Stimulated activated memory B cell treated with anti-CD40 and anti-IgM and Interleukin-4, amounts not matched to agents 10 μg/mL and 1 μg/mL and 100 μg/mL, for 72 hours (primary cell): ENCODE measurements at regions not wholly inside any gene's neighbourhood (a gene's known extent, or its start where the extent isn't known, plus 50 kb on each side); places are given as distances from the start of the nearest gene placed in this dataset.
"Not testable (repeated sequence)": the region's sequence is repeated elsewhere in the genome, so short reads cannot be mapped to it uniquely, and the experiment has no call there.

Experiments
- ATAC-seq: fragments of 150-1000 bp; cut with Tn5 transposase; 2 replicates; pipeline ENCODE4 v1.10.0; 2021
- H3K27ac Mint-ChIP-seq: one replicate; pipeline ENCODE4 v1.8.0; 2022; ENCODE audit warnings: mild to moderate bottlenecking, mixed read lengths
- H3K27me3 Mint-ChIP-seq: one replicate; pipeline ENCODE4 v1.8.0; 2022; ENCODE audit warnings: mixed read lengths
- H3K36me3 Mint-ChIP-seq: one replicate; pipeline ENCODE4 v1.8.0; 2022; ENCODE audit warnings: mixed read lengths
- H3K4me1 Mint-ChIP-seq: one replicate; pipeline ENCODE4 v1.8.0; 2022; ENCODE audit warnings: mixed read lengths
- H3K4me3 Mint-ChIP-seq: one replicate; pipeline ENCODE4 v1.8.0; 2022; ENCODE audit warnings: mild to moderate bottlenecking, moderate library complexity, mixed read lengths
- H3K9me3 Mint-ChIP-seq: one replicate; pipeline ENCODE4 v1.8.0; 2022; ENCODE audit warnings: mixed read lengths

DNA sequence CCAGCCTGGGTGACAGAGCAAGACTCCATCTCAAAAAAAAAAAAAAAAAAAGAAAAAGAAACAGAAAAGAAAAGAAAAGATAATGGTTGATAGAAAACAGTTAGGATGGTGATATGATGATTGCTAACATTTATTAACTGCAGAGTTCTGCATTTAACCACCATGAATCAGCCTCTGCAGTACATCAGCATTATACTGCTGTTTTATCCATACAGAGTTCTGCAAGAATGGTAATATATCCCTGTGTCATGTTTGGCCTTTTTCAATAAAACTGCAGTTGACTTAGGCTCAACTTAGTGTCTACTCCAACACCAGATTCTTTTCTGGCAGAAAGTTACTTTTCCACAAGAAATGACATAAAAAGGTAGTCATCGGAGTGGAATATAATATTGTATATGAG is 62.6 kb downstream of the DUSP6 start:
- H3K36me3 Mint-ChIP-seq: no peaks in the 10 kb centered on the region
- H3K4me3 Mint-ChIP-seq: no peak overlapping the region

DNA sequence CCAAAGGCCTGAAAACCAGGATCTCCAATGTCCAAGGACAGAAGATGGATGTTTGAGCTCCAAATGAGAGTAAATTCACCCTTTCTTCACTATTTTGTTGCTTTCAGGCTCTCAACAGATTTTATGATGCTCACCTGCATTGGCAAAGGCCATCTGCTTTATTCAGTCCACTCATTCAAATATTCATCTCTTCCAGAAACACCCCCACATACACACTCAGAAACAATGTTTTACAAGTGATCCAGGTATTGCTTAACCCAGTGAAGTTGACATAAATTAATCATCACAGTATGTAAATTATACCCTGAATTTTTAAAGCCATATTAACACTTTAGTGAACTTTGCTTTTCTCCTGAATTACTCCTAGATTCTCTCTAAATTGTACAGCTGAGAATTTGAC is 63.3 kb downstream of the DUSP6 start:
- no peak for ATAC-seq
- no peak overlapping the region for H3K27ac Mint-ChIP-seq
- no peaks in the 10 kb centered on the region for H3K9me3 Mint-ChIP-seq
- H3K4me1 Mint-ChIP-seq: no peaks in the 10 kb centered on the region
- H3K36me3 Mint-ChIP-seq: no peaks in the 10 kb centered on the region
- no peak overlapping the region for H3K4me3 Mint-ChIP-seq
- H3K27me3 Mint-ChIP-seq: peaks cover 8% of the 10 kb centered on the region

More for the DNA sequence above, 62.6 kb downstream of the DUSP6 start:
- Mint-ChIP-seq H3K9me3 (no peaks in the 10 kb centered on the region), H3K27ac (no peak overlapping the region), H3K4me1 (no peaks in the 10 kb centered on the region), H3K27me3 (peaks cover 10% of the 10 kb centered on the region)
- ATAC-seq: no peak

DNA sequence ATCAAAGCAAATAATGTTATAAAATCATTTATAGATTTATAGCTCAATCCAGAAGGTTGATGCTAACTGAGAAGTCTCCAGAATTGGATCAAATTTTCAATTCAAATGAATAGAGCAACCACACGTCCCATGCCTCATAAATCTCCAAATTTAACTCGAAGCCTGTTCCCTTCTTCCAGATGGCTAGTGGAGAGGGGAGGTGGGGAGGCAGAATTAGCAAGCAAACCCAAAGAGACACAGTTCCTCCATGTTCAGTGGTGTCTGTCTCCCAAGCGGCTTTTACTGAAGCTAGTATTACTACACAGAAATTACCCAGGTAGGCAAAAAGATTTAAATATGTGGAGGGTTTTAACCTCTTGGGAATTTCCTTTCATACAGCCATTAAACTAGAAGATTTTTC is 65.8 kb downstream of the DUSP6 start:
- Mint-ChIP-seq H3K27me3 (peaks cover 3% of the 10 kb centered on the region), H3K27ac (no peak overlapping the region), H3K9me3 (no peaks in the 10 kb centered on the region), H3K4me3 (no peak overlapping the region), H3K4me1 (no peaks in the 10 kb centered on the region), H3K36me3 (no peaks in the 10 kb centered on the region)
- no peak for ATAC-seq

DNA sequence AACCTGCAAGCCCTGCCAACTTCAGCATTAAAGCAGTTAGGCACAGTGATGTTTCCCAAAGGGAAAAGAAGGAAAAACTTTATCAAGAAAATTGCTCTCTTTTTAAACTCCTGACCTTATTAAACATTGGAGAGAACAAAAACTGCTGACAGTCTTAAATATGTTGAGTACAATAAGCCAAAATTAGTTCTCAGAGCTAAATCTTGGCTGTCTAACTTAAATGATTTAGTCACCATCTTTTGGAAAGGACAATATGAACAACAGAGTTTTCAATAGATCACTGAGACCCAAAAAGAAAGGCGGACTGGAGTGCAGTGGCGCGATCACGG is 70.8 kb downstream of the DUSP6 start:
- no peaks in the 10 kb centered on the region for H3K4me1 Mint-ChIP-seq
- no peak overlapping the region for H3K4me3 Mint-ChIP-seq
- no peak for ATAC-seq

DNA sequence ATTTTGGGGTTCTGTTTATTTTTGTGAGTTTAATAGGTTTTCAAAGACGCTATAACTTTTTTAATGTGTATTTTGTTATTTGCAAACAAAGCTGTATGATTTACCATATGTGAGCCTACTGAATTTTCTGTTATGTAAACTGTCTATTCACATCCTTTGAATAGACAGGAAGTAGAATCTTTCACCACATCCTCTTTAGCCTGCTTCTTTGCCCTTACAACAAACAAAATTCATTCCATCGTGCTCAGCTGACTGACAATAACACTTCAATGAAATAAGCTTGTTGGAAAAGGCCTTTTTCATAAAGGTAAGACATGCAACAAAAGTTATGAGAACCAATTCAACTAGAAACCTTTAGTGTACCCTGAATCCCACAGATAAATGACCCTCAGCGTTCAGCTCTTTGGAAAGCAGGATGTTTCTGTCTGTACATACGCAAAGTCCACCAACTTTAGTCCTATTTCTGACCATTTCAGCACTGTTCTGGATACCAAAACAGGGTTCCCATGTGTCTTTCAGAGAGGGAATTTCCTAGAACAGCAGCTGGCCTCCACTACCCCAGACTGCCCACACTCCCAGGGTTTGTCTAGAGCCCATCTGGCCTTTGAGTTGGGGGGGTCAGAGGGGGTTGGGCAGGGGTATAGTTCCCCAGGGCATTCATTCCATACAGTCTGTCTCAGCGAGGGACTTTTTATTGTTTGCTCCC is 71.3 kb downstream of the DUSP6 start:
- Mint-ChIP-seq H3K4me1 (no peaks in the 10 kb centered on the region), H3K36me3 (no peaks in the 10 kb centered on the region), H3K27ac (no peak overlapping the region), H3K9me3 (no peaks in the 10 kb centered on the region), H3K27me3 (no peaks in the 10 kb centered on the region), H3K4me3 (no peak overlapping the region)
- ATAC-seq: no peak

More for the DNA sequence above, 70.8 kb downstream of the DUSP6 start:
- Mint-ChIP-seq H3K27me3 (no peaks in the 10 kb centered on the region), H3K9me3 (no peaks in the 10 kb centered on the region), H3K27ac (no peak overlapping the region), H3K36me3 (no peaks in the 10 kb centered on the region)

DNA sequence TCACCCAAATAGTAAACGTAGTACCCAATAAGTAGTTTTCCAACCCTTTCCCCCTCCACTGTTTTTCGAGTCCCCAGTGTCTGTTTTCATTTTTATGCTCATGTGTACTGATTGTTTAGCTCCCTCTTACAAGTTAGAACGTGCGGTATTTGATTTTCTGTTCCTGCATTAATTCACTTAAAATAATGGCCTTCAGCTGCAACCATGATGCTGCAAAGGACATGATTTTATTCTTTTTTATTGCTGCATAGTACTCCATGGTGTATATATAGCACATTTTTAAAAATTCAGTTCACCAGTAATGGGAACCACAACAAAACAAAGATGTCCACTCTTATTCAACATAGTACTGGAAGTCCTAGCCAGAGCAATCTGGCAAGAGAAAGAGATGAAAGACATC is 72.8 kb downstream of the DUSP6 start:
- no peak for ATAC-seq
- no peak overlapping the region for H3K4me3 Mint-ChIP-seq
- no peaks in the 10 kb centered on the region for H3K36me3 Mint-ChIP-seq
- H3K9me3 Mint-ChIP-seq: no peaks in the 10 kb centered on the region
- no peaks in the 10 kb centered on the region for H3K4me1 Mint-ChIP-seq
- no peaks in the 10 kb centered on the region for H3K27me3 Mint-ChIP-seq
- no peak overlapping the region for H3K27ac Mint-ChIP-seq

DNA sequence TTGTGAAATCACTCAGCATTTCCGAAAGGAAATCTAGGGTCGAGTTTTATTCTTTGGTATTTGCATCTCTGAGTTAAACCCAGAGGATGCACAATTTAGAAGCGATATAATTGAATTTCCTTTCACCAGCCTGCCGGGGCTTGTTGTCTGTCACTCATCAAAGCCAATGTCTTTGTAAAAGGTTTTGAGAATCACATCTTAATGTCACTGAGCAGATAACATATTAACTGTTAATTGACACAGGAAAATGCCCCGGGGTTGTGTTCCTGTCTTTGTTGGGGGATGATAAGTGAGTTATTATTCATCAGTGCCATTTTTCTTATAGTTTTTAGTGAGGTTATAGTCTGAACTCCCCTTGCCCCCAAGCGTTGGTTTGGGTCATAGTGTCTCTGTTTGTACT is 73.4 kb downstream of the DUSP6 start:
- Mint-ChIP-seq H3K27me3 (no peaks in the 10 kb centered on the region), H3K27ac (no peak overlapping the region), H3K36me3 (no peaks in the 10 kb centered on the region), H3K9me3 (no peaks in the 10 kb centered on the region), H3K4me1 (no peaks in the 10 kb centered on the region), H3K4me3 (no peak overlapping the region)
- ATAC-seq: no peak

DNA sequence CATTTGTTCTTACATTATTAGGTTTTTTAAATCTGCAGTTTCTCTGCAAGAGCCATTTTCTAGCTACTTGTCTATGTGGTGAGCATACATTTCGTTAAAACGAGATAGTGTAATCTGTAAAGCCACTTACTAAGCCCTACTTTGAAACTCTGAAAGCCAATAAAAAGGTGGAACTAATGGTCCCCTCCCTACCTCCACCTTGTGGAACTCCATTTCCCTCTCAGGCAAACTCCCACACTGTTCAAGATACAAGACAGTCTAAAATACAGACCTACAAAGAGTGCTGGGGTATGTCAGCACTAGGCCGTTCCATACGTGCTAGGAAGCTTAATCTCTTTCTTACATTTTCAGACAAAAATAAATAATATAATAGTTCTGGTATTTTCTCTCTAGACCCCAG is 74.1 kb downstream of the DUSP6 start:
- Mint-ChIP-seq H3K4me3 (no peak overlapping the region), H3K4me1 (peaks cover 6% of the 10 kb centered on the region), H3K27ac (no peak overlapping the region), H3K27me3 (no peaks in the 10 kb centered on the region), H3K9me3 (no peaks in the 10 kb centered on the region), H3K36me3 (no peaks in the 10 kb centered on the region)
- no peak for ATAC-seq

DNA sequence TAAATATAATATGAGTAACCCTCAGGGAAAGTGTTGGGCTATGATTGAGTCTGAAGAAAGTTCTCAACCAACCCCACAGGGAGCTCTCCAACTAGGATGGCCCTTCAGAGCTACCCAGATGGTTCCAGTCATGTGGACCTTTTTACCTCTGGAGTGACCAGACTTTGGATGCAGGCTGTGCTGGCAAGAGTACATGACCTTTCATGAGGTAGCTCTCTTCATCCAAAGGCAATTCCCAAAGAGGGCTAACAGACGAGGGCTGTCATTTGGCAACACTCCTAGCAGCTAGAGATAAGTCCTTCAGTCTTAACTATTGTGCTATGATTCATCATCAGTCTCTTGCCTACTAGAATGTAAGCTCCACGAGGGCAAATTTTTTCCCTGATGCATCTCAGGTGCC is 75.4 kb downstream of the DUSP6 start:
- no peak overlapping the region for H3K4me3 Mint-ChIP-seq
- peaks cover 6% of the 10 kb centered on the region for H3K4me1 Mint-ChIP-seq
- no peaks in the 10 kb centered on the region for H3K27me3 Mint-ChIP-seq
- H3K9me3 Mint-ChIP-seq: no peaks in the 10 kb centered on the region
- no peak overlapping the region for H3K27ac Mint-ChIP-seq
- H3K36me3 Mint-ChIP-seq: no peaks in the 10 kb centered on the region
- no peak for ATAC-seq

DNA sequence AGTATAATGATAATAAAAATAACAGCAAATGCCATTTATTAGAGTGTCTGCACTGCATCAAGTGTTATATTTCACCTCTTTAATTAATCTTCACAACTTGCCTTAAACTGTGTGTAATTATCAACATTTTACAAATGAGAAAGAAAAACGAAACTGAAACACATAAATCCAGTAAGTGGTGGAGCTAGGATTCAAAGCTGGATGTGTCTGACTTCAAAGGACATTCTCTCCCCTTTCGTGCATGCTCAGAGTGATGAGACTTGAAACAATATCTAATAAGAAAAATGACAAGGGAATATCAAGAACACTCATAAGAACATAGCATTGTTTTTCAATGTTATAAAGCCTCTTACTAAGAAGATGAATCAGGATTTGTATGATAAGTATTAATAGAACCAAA is 78.8 kb downstream of the DUSP6 start:
- H3K4me1 Mint-ChIP-seq: peaks cover 6% of the 10 kb centered on the region
- H3K27ac Mint-ChIP-seq: no peak overlapping the region
- H3K4me3 Mint-ChIP-seq: no peak overlapping the region
- no peak for ATAC-seq
- peaks cover 6% of the 10 kb centered on the region for H3K9me3 Mint-ChIP-seq
- no peaks in the 10 kb centered on the region for H3K27me3 Mint-ChIP-seq
- H3K36me3 Mint-ChIP-seq: no peaks in the 10 kb centered on the region

DNA sequence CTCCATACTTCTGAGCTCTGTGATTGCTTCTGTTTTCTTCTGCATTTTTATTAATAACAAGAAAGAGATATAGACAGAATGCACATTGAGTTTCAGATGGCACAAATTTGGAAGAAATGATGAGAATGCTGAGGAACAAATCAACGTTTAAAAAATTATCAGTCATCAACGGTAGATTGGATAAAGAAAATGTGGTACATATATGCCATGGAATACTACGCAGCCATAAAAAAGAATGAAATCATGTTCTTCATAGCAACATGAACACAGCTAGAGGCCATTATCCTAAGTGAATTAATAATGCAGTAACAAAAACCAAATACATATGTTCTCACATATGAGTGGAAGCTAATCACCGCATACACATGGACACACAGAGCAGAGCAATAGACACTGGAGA is 81.8 kb downstream of the DUSP6 start:
- peaks cover 6% of the 10 kb centered on the region for H3K9me3 Mint-ChIP-seq
- H3K4me1 Mint-ChIP-seq: peaks cover 12% of the 10 kb centered on the region
- H3K4me3 Mint-ChIP-seq: no peak overlapping the region
- H3K27me3 Mint-ChIP-seq: peaks cover 10% of the 10 kb centered on the region
- no peak for ATAC-seq
- H3K27ac Mint-ChIP-seq: no peak overlapping the region
- no peaks in the 10 kb centered on the region for H3K36me3 Mint-ChIP-seq

DNA sequence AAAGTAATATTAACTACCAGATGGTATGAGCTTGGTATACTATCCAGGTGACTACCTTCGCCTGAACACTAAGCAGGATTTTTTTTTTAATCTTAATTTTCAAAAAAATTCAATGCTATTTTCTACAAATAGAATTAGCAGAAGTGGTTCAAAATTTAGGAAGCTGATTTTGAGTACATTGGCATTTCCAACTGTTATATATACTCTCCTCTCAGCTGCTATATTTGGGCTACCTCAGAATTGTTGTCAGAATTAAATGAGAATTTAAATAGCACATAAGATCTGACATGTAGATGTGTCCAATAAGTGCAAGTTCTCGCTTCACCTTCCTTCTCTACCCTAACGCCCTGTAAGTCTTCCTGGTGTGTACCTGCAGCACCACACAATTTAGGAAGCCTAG is 83.1 kb downstream of the DUSP6 start:
- Mint-ChIP-seq H3K9me3 (peaks cover 6% of the 10 kb centered on the region), H3K4me1 (peaks cover 12% of the 10 kb centered on the region), H3K27me3 (peaks cover 10% of the 10 kb centered on the region), H3K4me3 (no peak overlapping the region), H3K27ac (no peak overlapping the region), H3K36me3 (no peaks in the 10 kb centered on the region)
- no peak for ATAC-seq

DNA sequence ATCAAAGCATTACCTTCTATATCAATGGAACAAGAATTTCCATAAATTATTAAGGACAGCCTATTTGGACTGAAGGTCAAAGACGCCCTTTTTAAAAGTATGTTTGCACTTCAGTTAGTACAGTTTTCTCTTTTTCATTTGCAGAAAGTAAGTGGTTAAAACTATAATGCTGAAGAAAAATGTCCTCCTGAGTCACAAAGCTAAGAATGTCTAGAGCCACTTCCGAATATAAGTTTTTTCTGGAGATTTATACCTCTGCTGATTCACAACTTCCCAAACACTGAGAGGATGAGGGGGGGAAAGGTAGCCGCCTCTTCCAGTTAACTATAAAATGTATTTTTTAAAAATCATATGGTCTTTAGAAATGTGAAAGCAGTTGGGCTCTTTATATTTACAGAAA is 84.9 kb downstream of the DUSP6 start:
- Mint-ChIP-seq H3K9me3 (peaks cover 6% of the 10 kb centered on the region), H3K27ac (no peak overlapping the region), H3K4me3 (no peak overlapping the region), H3K27me3 (peaks cover 10% of the 10 kb centered on the region), H3K4me1 (peaks cover 6% of the 10 kb centered on the region), H3K36me3 (no peaks in the 10 kb centered on the region)
- ATAC-seq: no peak

DNA sequence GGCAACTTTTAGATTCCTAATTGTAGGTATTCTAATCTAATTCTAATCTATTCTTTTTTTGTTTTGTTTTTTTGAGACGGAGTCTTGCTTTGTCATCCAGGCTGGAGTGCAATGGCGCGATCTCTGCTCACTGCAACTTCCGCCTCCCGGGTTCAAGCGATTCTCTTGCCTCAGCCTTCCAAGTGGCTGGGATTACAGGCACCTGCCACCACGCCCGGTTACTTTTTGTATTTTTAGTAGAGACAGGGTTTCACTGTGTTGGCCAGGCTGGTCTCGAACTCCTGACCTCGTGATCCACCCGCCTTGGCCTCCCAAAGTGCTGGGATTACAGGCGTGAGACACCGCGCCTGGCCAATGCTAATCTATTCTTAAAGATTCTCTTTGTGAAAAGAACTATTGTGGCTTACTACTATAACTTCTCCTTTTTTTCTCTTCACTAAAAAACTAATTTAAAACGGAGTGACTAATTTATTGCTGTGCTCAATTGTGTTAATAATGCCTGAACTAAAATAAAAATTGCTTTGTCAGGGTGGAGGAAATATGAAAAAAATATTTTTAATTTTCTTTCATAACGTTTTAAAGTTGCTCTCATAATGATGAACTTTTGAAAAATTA is 85.6 kb downstream of the DUSP6 start:
- not testable (repeated sequence) for H3K4me1 Mint-ChIP-seq, H3K36me3 Mint-ChIP-seq, H3K4me3 Mint-ChIP-seq, H3K9me3 Mint-ChIP-seq, H3K27me3 Mint-ChIP-seq, H3K27ac Mint-ChIP-seq, ATAC-seq

DNA sequence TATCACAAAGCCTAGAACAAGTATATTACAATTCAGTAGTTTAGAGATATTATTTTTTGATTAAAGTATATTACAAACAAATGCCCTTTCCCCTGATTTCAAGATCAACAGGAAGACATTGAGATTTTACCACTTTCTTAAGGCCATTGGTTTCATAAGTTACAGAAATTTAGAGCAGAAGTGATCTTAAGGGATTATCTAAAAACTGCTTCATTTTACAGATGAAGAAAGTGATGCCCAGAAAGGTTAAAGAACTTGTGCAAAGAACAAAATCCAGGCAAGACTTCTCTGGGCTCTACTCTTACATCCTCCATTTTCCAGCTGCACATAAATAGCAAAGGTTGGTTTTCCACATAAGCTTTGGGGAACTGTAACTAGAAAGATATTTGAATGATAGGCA is 87.5 kb downstream of the DUSP6 start:
- H3K4me1 Mint-ChIP-seq: peaks cover 6% of the 10 kb centered on the region
- no peak overlapping the region for H3K27ac Mint-ChIP-seq

DNA sequence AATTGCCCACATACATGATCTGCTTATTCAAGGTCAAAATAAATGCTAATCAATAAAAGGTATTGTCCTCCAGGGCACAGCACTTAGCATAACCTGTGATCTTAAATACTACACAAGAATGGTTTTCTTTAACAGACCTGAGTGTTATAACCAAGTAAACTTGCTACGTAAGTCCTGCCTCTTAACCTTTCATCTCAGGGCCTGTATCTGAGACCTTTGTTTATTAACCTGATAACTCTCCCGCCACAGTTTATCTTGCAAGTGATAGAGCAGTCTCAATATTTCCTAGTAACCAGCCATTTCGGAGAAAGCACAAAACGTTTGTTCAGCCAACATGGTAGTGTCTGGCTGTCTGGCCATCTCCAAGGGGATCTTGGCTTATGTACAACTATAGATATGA is 88.4 kb downstream of the DUSP6 start:
- Mint-ChIP-seq H3K9me3 (no peaks in the 10 kb centered on the region), H3K36me3 (no peaks in the 10 kb centered on the region), H3K27me3 (peaks cover 10% of the 10 kb centered on the region), H3K4me3 (no peak overlapping the region), H3K4me1 (peaks cover 6% of the 10 kb centered on the region), H3K27ac (no peak overlapping the region)
- ATAC-seq: no peak

More for the DNA sequence above, 87.5 kb downstream of the DUSP6 start:
- Mint-ChIP-seq H3K4me3 (no peak overlapping the region), H3K9me3 (no peaks in the 10 kb centered on the region), H3K27me3 (peaks cover 10% of the 10 kb centered on the region), H3K36me3 (no peaks in the 10 kb centered on the region)
- ATAC-seq: no peak
